ENCODE measurements at regions not wholly inside any gene's neighbourhood (a gene's known extent, or its start where the extent isn't known, plus 50 kb on each side); places are given as distances from the start of the nearest gene placed in this dataset.
"Not testable (repeated sequence)": the region's sequence is repeated elsewhere in the genome, so short reads cannot be mapped to it uniquely, and the experiment has no call there.

DNA sequence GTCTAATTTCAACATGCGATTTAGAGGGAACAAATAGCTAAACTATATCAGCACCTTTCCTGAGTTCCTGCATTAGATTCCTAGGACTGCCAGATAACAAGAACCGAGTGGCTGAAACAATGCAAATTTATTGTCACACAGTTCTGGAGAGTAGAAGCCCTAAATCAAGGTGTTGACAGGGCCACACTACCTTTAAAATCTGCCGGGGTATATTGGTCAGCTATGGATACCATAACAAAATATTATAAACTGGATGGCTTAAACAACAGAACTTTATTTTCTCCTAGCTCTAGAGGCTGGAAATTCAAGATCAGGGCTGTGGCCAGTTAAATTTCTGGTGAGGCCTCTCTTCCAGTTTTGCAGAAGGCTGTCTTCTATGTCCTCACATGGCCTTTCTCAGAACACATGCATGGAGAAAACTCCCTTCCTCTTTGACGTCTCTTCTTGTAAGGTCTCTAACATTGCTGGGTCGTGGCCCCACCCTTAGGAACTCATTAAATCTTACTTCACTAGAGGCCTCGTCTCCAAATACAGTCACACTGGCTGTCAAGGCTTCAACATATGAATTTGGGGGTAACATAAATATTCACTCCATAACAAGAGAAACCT, 144.3 kb downstream of the FCRL5 start:
- no peak for DNase-seq

GRCh38 chr1:157407367-157407766, 144.9 kb downstream of the FCRL5 start:
- no peak for DNase-seq

- no peak for DNase-seq
Observed at GRCh38 chr1:157405662-157406061, 146.7 kb downstream of the FCRL5 start.

- DNase-seq, result no peak
Observed at GRCh38 chr1:157404614-157405013, 147.7 kb downstream of the FCRL5 start.

DNA sequence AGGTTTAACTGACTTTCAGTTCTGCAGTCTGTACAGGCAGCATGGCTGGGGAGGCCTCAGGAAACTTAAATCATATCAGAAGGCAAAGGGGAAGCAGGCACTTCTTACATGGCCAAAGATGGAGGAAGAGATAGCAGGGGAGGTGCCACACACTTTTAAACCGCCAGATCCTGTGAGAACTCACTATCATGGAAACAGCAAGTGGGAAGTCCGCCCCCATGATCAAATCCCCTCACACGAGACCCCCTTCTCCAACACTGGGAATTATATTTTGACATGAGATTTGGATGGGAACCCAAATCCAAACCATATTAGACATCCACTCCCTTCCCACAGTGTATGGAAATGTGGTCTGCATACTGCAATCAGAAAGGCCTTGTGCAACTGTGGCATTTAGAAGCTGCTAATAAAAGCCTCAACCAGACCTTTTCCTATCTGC, 148.2 kb downstream of the FCRL5 start:
- DNase-seq, result no peak

DNA sequence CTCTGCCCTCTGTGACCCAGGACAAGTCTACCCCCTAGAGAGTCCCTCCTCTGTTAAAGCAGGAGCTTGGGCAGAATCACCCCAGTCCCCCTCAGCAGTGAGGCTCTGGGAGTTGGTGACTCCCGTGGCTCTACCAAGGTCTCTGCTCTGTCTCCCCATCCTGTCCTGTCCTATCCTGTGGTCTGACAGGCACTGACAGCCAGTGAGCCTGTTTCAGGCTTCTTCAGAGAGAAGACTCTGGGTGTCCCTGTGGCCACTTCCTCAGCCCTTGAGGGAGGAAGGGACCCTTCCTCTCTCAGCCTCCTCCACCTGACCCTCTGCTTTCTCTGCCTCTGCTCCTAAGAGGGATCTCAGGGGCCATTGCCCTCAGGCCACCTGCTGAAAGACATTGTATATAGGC, 148.7 kb downstream of the FCRL5 start:
- no peak for DNase-seq

DNA sequence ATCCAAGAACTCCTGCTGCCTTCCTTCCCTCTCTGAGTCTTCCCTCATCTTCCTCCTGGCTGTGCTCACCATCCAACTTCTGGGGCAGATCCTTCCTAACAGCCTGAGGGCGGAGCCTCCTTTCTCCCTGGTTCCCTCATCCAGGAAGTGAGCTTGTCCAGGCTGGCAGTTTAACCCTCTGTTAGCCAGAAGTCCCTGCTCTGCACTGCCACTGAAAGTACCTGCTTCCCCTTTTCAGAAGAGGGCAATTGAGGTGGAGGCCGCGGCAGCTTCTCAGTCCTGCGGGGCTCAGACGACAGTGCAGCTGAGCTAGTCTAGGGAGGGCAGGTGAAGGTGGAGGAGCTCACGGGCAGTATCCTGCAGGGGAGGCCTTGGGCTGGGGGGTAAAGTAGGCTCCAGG, 149.1 kb downstream of the FCRL5 start:
- DNase-seq, result peak; percentile 8

DNA sequence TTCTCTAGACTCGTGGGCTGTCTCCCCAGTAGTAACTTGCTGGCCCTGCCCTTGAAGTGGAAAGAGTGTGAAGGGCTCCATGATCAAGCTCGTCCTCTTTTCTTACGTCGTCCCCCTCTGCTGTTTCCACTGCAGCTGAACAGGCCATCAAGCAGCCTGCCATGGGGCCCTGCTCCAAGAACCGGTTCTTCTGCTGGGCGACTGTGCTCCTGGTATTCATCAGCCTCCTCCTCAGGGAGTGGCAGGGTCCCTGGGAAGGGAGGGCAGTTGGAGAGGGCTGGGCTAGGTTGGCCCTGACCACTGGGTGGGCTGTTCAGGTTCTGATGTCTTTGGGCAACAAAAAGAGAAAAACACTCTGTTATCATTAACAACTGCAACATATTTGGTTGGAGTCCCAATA, 151.5 kb downstream of the FCRL5 start:
- no peak for DNase-seq

DNA sequence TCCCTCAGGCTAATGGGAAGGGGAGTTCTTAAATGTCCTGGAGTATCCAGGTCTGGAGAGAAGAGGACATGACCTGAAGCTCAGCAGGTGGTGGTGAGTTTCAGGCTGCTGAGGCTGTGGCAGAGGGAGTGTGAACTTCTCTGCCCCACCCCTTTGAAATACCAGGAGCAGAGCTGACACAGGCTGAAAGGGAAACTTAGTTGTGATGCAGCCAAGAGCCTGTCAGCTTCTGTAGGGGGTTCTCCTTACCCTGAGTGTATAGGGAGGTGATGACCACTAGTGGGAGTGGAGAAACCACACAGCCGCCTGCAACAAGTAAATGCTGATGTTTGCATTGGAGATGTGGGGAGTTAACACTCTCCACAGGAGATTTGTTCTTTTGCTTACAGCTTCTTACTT, 152.3 kb downstream of the FCRL5 start:
- DNase-seq, result no peak

- no peak for DNase-seq
Observed at GRCh38 chr1:157399343-157399983, 152.9 kb downstream of the FCRL5 start.

GRCh38 chr1:157390651-157391050, 161.7 kb downstream of the FCRL5 start:
- DNase-seq, result no peak

DNA sequence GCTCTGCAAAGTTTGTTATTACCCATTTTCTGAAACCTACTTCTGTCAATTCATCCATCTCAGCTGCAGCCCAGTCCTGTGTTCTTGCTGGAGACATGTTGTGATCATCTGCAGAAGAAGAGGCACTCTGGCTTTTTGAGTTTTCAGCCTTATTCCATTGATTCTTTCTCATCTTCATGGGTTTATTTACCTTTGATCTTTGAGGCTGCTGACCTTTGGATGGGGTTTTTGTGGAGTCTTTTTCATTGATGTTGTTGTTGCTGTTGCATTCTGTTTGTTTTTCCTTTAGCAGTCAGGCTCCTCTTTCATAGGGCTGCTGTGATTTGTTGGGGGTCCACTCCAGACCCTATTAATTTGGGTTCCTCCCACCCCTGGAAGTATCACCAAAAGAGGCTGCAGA, 164.3 kb downstream of the FCRL5 start:
- no peak for DNase-seq

GRCh38 chr1:157384258-157384657, 168.1 kb downstream of the FCRL5 start:
- no peak for DNase-seq

- no peak for DNase-seq
Observed at GRCh38 chr1:157382351-157382750, 170.0 kb downstream of the FCRL5 start.

DNA sequence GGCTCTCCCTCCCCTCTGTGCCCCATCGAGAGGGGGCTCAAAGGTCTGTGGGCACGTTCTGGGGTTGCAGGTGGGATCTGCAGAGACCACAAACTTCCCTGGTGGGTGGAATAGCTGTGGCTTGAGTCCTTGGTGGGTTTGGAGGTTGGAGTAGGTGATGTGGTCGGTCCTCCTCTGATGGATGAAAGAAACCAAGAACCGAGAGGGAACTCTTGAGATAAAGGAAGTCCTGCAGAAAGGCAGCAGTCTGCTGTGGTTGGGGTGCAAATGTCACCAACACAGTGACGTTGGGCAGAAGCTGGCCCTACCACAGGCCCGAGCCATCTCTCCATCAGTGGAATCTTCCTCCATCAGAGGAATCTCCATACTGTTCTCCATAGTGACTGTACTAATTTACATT, 171.8 kb downstream of the FCRL5 start:
- no peak for DNase-seq

DNA sequence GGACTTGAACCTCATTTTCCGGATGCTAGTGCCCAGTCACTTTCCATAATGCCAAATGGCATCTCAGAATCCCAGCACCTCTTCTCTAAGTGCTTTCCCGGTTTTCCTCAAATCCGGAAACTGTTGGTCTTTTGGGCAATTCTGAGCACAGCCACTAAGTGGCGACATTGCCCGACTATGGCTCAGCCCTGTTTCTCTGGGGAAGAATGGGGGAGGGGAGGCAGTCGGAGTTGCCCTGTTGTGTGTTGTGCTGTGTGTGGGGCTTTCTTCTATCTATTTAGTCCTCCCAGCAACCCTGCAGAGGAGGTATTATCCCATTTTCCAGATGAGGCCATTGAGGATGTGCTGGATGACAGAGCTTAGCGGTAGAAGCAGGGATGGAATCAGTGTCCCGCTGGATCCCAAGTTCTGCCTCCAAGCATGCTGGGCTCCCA, 175.0 kb downstream of the FCRL5 start:
- peak; percentile 47 for DNase-seq

GRCh38 chr1:157376681-157377080, 175.6 kb downstream of the FCRL5 start:
- no peak for DNase-seq

GRCh38 chr1:157372311-157372710, 180.0 kb downstream of the FCRL5 start:
- DNase-seq, result not testable (repeated sequence)

DNA sequence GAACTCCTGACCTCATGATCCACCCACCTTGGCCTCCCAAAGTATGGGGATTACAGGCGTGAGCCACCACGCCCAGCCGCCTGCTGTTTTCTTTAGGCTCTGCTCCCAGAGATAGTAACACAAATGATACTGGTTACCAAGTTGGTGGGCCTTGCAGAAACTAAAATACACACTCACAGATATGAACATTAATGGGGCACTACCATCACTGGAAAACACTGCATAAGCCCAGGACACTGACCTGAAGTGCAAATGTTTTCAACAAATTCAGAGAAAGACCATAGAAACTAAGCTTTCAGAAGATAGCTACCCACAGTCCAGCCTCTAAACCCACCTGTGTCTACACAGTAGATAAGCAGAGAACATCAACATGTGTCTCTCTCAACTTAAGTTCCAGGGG, 180.5 kb downstream of the FCRL5 start:
- DNase-seq, result no peak

- no peak for DNase-seq
Observed at GRCh38 chr1:157371221-157371620, 181.1 kb downstream of the FCRL5 start.

DNA sequence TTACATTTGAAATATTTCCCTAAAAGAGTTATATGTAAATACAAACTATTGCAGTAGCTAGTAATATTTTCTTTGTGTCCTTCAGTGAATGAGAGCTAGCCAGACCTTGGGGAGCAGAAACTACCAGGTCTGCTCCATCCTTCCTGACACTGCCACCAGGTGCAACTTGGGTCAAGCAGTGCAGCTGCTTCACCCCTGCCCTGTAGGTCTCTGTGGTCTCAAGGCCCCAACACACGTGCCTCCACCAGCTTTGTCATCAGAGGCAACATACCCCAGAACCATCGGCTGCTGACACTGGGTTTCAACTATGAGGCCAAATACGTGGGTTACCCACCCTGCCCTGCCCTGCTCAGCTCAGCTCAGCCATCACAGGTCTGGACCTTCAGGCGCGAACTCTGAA, 181.6 kb downstream of the FCRL5 start:
- no peak for DNase-seq

- DNase-seq, result peak; percentile 55
Observed at GRCh38 chr1:157369808-157370521, 182.3 kb downstream of the FCRL5 start.

GRCh38 chr1:157368941-157369340, 183.4 kb downstream of the FCRL5 start:
- DNase-seq, result not testable (repeated sequence)

- no peak for DNase-seq
Observed at GRCh38 chr1:157368363-157368762, 184.0 kb downstream of the FCRL5 start.
